ENCODE measurements at regions not wholly inside any gene's neighbourhood (a gene's known extent, or its start where the extent isn't known, plus 50 kb on each side); places are given as distances from the start of the nearest gene placed in this dataset.

DNA sequence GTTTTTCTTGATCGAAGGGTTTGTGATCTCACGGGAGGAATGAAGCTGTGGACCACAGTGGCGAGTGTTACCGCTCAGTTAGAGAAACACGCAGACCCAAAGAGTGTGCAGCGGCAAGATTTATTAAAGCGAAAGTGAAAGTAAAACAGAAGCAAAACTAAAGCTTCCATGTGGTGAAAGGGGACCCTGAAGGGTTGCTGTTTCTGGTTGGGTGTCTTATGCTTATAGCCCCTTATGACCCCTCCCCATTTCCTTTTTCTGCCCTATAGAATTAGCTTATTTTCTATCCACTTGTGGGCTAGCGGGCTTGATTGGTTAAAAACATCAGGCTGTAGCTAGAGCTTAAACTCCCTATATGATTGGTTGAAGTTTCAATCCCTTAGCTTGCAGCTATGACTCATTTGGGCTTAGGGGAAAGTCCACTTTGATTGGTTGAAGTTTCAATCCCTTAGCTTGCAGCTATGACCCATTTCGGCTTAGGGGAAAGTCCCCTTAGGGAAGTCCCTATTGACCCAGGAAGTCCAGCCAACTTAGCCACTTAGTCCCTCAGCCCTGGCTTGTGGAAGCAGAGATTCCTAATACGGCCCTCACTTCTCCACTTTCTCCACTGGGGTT lies 171.2 kb upstream of the NWD2 start:
- no peak overlapping the region for H3K4me3 ChIP-seq (ENCODE audit: low read length)
- H3K4me1 Mint-ChIP-seq (ENCODE audit: low read depth): peaks cover 7% of the 10 kb centered on the region
- H3K27ac ChIP-seq (ENCODE audit: low read depth in 1 of 2, low read length in 2 of 2): no peak overlapping the region
- ATAC-seq (ENCODE audit: poor library complexity) (no peak), DNase-seq (no peak)
- intact Hi-C loops (cut with DNase I, micrococcal nuclease): no loop called here
- H3K4me1 ChIP-seq (ENCODE audit: insufficient read depth, low read length): no peaks in the 10 kb centered on the region
- no peaks in the 10 kb centered on the region for H3K36me3 ChIP-seq (ENCODE audit: insufficient read depth, low read length)
- POLR2A ChIA-PET: no interaction called here
- TF ChIP-seq, protein P1, sequence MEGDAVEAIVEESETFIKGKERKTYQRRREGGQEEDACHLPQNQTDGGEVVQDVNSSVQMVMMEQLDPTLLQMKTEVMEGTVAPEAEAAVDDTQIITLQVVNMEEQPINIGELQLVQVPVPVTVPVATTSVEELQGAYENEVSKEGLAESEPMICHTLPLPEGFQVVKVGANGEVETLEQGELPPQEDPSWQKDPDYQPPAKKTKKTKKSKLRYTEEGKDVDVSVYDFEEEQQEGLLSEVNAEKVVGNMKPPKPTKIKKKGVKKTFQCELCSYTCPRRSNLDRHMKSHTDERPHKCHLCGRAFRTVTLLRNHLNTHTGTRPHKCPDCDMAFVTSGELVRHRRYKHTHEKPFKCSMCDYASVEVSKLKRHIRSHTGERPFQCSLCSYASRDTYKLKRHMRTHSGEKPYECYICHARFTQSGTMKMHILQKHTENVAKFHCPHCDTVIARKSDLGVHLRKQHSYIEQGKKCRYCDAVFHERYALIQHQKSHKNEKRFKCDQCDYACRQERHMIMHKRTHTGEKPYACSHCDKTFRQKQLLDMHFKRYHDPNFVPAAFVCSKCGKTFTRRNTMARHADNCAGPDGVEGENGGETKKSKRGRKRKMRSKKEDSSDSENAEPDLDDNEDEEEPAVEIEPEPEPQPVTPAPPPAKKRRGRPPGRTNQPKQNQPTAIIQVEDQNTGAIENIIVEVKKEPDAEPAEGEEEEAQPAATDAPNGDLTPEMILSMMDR (IDR thresholded peaks at IDR 0.05): no peak
- H3K9me3 Mint-ChIP-seq: no peaks in the 10 kb centered on the region
- H3K27me3 Mint-ChIP-seq: no peaks in the 10 kb centered on the region
- H3K36me3 Mint-ChIP-seq (ENCODE audit: low read depth): no peaks in the 10 kb centered on the region
- H3K27ac Mint-ChIP-seq: no peak overlapping the region
- no peaks in the 10 kb centered on the region for H3K9me3 ChIP-seq (ENCODE audit: control insufficient read depth in 1 of 2, insufficient read depth in 1 of 2, low read length in 2 of 2)
- CTCF ChIA-PET: no interaction called here
- no peak overlapping the region for H3K4me3 Mint-ChIP-seq
- no peaks in the 10 kb centered on the region for H3K27me3 ChIP-seq (ENCODE audit: control insufficient read depth in 1 of 2, insufficient read depth in 2 of 2, low read length in 2 of 2)

DNA sequence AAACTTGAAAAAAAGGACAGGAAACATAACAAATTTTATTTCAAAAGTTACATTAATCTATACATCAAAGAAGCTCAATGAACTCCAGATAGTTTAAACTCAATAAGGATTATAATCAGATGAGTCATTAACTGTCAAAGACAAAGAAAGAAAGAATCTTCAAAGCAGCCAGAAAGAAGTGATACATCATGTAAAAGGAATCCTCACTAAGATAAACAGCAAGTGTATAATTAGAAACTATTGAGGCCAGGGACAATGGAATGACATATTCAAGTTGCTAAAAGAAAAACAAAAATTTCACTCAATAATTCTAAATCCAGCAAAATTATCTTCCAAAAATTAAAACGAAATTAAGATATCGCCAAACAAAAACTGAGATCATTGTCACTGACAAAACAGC lies 161.6 kb upstream of the NWD2 start:
- TF ChIP-seq, protein P1 (IDR thresholded peaks at IDR 0.05): no peak
- H3K4me3 Mint-ChIP-seq: no peak overlapping the region
- H3K36me3 Mint-ChIP-seq (ENCODE audit: low read depth): no peaks in the 10 kb centered on the region
- POLR2A ChIA-PET: no interaction called here
- no peak overlapping the region for H3K27ac Mint-ChIP-seq
- no peaks in the 10 kb centered on the region for H3K27me3 Mint-ChIP-seq
- ATAC-seq (ENCODE audit: poor library complexity): no peak
- intact Hi-C loops (cut with DNase I, micrococcal nuclease): no loop called here
- Histone ChIP-seq H3K36me3 (ENCODE audit: insufficient read depth, low read length) (no peaks in the 10 kb centered on the region), H3K9me3 (ENCODE audit: control insufficient read depth in 1 of 2, insufficient read depth in 1 of 2, low read length in 2 of 2) (peaks cover 0 to 4% of the 10 kb centered on the region in 2 experiments), H3K27me3 (ENCODE audit: control insufficient read depth in 1 of 2, insufficient read depth in 2 of 2, low read length in 2 of 2) (no peaks in the 10 kb centered on the region), H3K4me3 (ENCODE audit: low read length) (no peak overlapping the region), H3K4me1 (ENCODE audit: insufficient read depth, low read length) (no peaks in the 10 kb centered on the region), H3K27ac (ENCODE audit: low read depth in 1 of 2, low read length in 2 of 2) (no peak overlapping the region)
- CTCF ChIA-PET: no interaction called here
- peaks cover 13% of the 10 kb centered on the region for H3K9me3 Mint-ChIP-seq
- DNase-seq: no peak
- no peaks in the 10 kb centered on the region for H3K4me1 Mint-ChIP-seq (ENCODE audit: low read depth)

DNA sequence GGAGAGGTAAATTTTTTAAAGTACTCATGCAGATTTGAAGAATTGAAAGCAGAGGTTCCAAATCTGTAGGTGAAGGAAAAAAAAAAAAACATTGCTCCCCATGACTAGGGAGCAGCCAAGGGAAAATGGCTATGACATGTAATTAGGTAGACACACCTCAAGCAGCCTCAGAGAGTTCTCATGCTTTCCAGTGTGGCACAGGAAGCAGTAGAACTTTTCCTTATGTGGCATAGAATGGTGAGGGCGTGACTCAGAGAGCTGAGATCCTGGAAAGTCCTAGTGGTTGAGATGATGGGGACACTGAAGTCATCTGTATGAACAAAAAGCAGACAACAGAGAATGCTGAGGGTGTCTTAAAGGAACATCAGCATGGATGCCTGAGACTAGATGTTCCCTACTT lies 148.6 kb upstream of the NWD2 start:
- H3K4me3 ChIP-seq (ENCODE audit: low read length): no peak overlapping the region
- ATAC-seq (ENCODE audit: poor library complexity) (no peak), DNase-seq (no peak)
- Mint-ChIP-seq H3K27me3 (peaks cover 5% of the 10 kb centered on the region), H3K4me3 (no peak overlapping the region), H3K9me3 (peaks cover 4% of the 10 kb centered on the region), H3K36me3 (ENCODE audit: low read depth) (no peaks in the 10 kb centered on the region), H3K4me1 (ENCODE audit: low read depth) (no peaks in the 10 kb centered on the region), H3K27ac (no peak overlapping the region)
- ChIA-PET CTCF (no interaction called here), POLR2A (no interaction called here)
- TF ChIP-seq, protein P1 (IDR thresholded peaks at IDR 0.05): no peak
- intact Hi-C loops (cut with DNase I, micrococcal nuclease): no loop called here
- no peaks in the 10 kb centered on the region for H3K36me3 ChIP-seq (ENCODE audit: insufficient read depth, low read length)
- H3K27me3 ChIP-seq (ENCODE audit: control insufficient read depth in 1 of 2, insufficient read depth in 2 of 2, low read length in 2 of 2): no peaks in the 10 kb centered on the region
- H3K9me3 ChIP-seq (ENCODE audit: control insufficient read depth in 1 of 2, insufficient read depth in 1 of 2, low read length in 2 of 2): no peaks in the 10 kb centered on the region
- no peak overlapping the region for H3K27ac ChIP-seq (ENCODE audit: low read depth in 1 of 2, low read length in 2 of 2)
- no peaks in the 10 kb centered on the region for H3K4me1 ChIP-seq (ENCODE audit: insufficient read depth, low read length)

Data from CD4-positive, alpha-beta T cell (primary cell).